ENCODE measurements at regions not wholly inside any gene's neighbourhood (a gene's known extent, or its start where the extent isn't known, plus 50 kb on each side); places are given as distances from the start of the nearest gene placed in this dataset.
"Not testable (repeated sequence)": the region's sequence is repeated elsewhere in the genome, so short reads cannot be mapped to it uniquely, and the experiment has no call there.

- no peaks in the 10 kb centered on the region for H3K36me3 ChIP-seq (ENCODE audit: control insufficient read depth, insufficient read depth, low read length)
- H3K9me3 ChIP-seq (ENCODE audit: control insufficient read depth, insufficient read depth, low read length): peaks cover 22% of the 10 kb centered on the region
- no peaks in the 10 kb centered on the region for H3K27me3 ChIP-seq (ENCODE audit: control insufficient read depth, insufficient read depth, low read length)
- H3K9ac ChIP-seq (ENCODE audit: low read depth, low read length): no peak overlapping the region
- H3K4me3 ChIP-seq (ENCODE audit: low read depth, low read length): no peak overlapping the region
- no peak overlapping the region for H3K27ac ChIP-seq (ENCODE audit: low read depth, low read length)
- no peaks in the 10 kb centered on the region for H3K4me1 ChIP-seq (ENCODE audit: control insufficient read depth, insufficient read depth, low read length)
These were observed 1386.5 kb downstream of the RPIA start for GRCh38 chr2:90077948-90078347.

GRCh38 chr2:90079374-90079773, 1387.9 kb downstream of the RPIA start:
- no peaks in the 10 kb centered on the region for H3K4me1 ChIP-seq (ENCODE audit: control insufficient read depth, insufficient read depth, low read length)
- peaks cover 18% of the 10 kb centered on the region for H3K9me3 ChIP-seq (ENCODE audit: control insufficient read depth, insufficient read depth, low read length)
- no peak overlapping the region for H3K9ac ChIP-seq (ENCODE audit: low read depth, low read length)
- no peaks in the 10 kb centered on the region for H3K27me3 ChIP-seq (ENCODE audit: control insufficient read depth, insufficient read depth, low read length)
- no peak overlapping the region for H3K4me3 ChIP-seq (ENCODE audit: low read depth, low read length)
- H3K27ac ChIP-seq (ENCODE audit: low read depth, low read length): no peak overlapping the region
- H3K36me3 ChIP-seq (ENCODE audit: control insufficient read depth, insufficient read depth, low read length): no peaks in the 10 kb centered on the region

- not testable (repeated sequence) for H3K27ac ChIP-seq (ENCODE audit: low read depth, low read length); H3K36me3 ChIP-seq (ENCODE audit: control insufficient read depth, insufficient read depth, low read length); H3K9me3 ChIP-seq (ENCODE audit: control insufficient read depth, insufficient read depth, low read length); H3K9ac ChIP-seq (ENCODE audit: low read depth, low read length); H3K27me3 ChIP-seq (ENCODE audit: control insufficient read depth, insufficient read depth, low read length); H3K4me3 ChIP-seq (ENCODE audit: low read depth, low read length); H3K4me1 ChIP-seq (ENCODE audit: control insufficient read depth, insufficient read depth, low read length)
These were observed 1396.3 kb downstream of the RPIA start for GRCh38 chr2:90087792-90088191.

GRCh38 chr2:90093571-90094270, 1402.2 kb downstream of the RPIA start:
- H3K4me1 ChIP-seq (ENCODE audit: control insufficient read depth, insufficient read depth, low read length); H3K9me3 ChIP-seq (ENCODE audit: control insufficient read depth, insufficient read depth, low read length); H3K27me3 ChIP-seq (ENCODE audit: control insufficient read depth, insufficient read depth, low read length); H3K9ac ChIP-seq (ENCODE audit: low read depth, low read length); H3K36me3 ChIP-seq (ENCODE audit: control insufficient read depth, insufficient read depth, low read length); H3K4me3 ChIP-seq (ENCODE audit: low read depth, low read length); H3K27ac ChIP-seq (ENCODE audit: low read depth, low read length): not testable (repeated sequence)

- not testable (repeated sequence) for H3K9ac ChIP-seq (ENCODE audit: low read depth, low read length); H3K9me3 ChIP-seq (ENCODE audit: control insufficient read depth, insufficient read depth, low read length); H3K4me3 ChIP-seq (ENCODE audit: low read depth, low read length); H3K36me3 ChIP-seq (ENCODE audit: control insufficient read depth, insufficient read depth, low read length); H3K27me3 ChIP-seq (ENCODE audit: control insufficient read depth, insufficient read depth, low read length); H3K27ac ChIP-seq (ENCODE audit: low read depth, low read length); H3K4me1 ChIP-seq (ENCODE audit: control insufficient read depth, insufficient read depth, low read length)
These were observed 1406.1 kb downstream of the RPIA start for GRCh38 chr2:90097617-90098016.

GRCh38 chr2:90105142-90105541, 1413.7 kb downstream of the RPIA start:
- H3K4me3 ChIP-seq (ENCODE audit: low read depth, low read length); H3K9me3 ChIP-seq (ENCODE audit: control insufficient read depth, insufficient read depth, low read length); H3K36me3 ChIP-seq (ENCODE audit: control insufficient read depth, insufficient read depth, low read length); H3K27ac ChIP-seq (ENCODE audit: low read depth, low read length); H3K27me3 ChIP-seq (ENCODE audit: control insufficient read depth, insufficient read depth, low read length); H3K9ac ChIP-seq (ENCODE audit: low read depth, low read length); H3K4me1 ChIP-seq (ENCODE audit: control insufficient read depth, insufficient read depth, low read length): not testable (repeated sequence)

GRCh38 chr2:90123409-90123808, 1431.9 kb downstream of the RPIA start:
- not testable (repeated sequence) for H3K9ac ChIP-seq (ENCODE audit: low read depth, low read length); H3K27me3 ChIP-seq (ENCODE audit: control insufficient read depth, insufficient read depth, low read length); H3K9me3 ChIP-seq (ENCODE audit: control insufficient read depth, insufficient read depth, low read length); H3K4me1 ChIP-seq (ENCODE audit: control insufficient read depth, insufficient read depth, low read length); H3K36me3 ChIP-seq (ENCODE audit: control insufficient read depth, insufficient read depth, low read length); H3K27ac ChIP-seq (ENCODE audit: low read depth, low read length); H3K4me3 ChIP-seq (ENCODE audit: low read depth, low read length)

- H3K36me3 ChIP-seq (ENCODE audit: control insufficient read depth, insufficient read depth, low read length); H3K9me3 ChIP-seq (ENCODE audit: control insufficient read depth, insufficient read depth, low read length); H3K9ac ChIP-seq (ENCODE audit: low read depth, low read length); H3K4me1 ChIP-seq (ENCODE audit: control insufficient read depth, insufficient read depth, low read length); H3K27ac ChIP-seq (ENCODE audit: low read depth, low read length); H3K27me3 ChIP-seq (ENCODE audit: control insufficient read depth, insufficient read depth, low read length); H3K4me3 ChIP-seq (ENCODE audit: low read depth, low read length): not testable (repeated sequence)
These were observed 1447.6 kb downstream of the RPIA start for GRCh38 chr2:90139046-90139445.

GRCh38 chr2:90141558-90141957, 1450.1 kb downstream of the RPIA start:
- H3K27ac ChIP-seq (ENCODE audit: low read depth, low read length); H3K9me3 ChIP-seq (ENCODE audit: control insufficient read depth, insufficient read depth, low read length); H3K9ac ChIP-seq (ENCODE audit: low read depth, low read length); H3K4me3 ChIP-seq (ENCODE audit: low read depth, low read length); H3K36me3 ChIP-seq (ENCODE audit: control insufficient read depth, insufficient read depth, low read length); H3K27me3 ChIP-seq (ENCODE audit: control insufficient read depth, insufficient read depth, low read length); H3K4me1 ChIP-seq (ENCODE audit: control insufficient read depth, insufficient read depth, low read length): not testable (repeated sequence)

- not testable (repeated sequence) for H3K4me1 ChIP-seq (ENCODE audit: control insufficient read depth, insufficient read depth, low read length); H3K9me3 ChIP-seq (ENCODE audit: control insufficient read depth, insufficient read depth, low read length); H3K27ac ChIP-seq (ENCODE audit: low read depth, low read length); H3K27me3 ChIP-seq (ENCODE audit: control insufficient read depth, insufficient read depth, low read length); H3K9ac ChIP-seq (ENCODE audit: low read depth, low read length); H3K36me3 ChIP-seq (ENCODE audit: control insufficient read depth, insufficient read depth, low read length); H3K4me3 ChIP-seq (ENCODE audit: low read depth, low read length)
These were observed 1460.3 kb downstream of the RPIA start for GRCh38 chr2:90151805-90152204.

- not testable (repeated sequence) for H3K9ac ChIP-seq (ENCODE audit: low read depth, low read length); H3K4me1 ChIP-seq (ENCODE audit: control insufficient read depth, insufficient read depth, low read length); H3K27ac ChIP-seq (ENCODE audit: low read depth, low read length); H3K9me3 ChIP-seq (ENCODE audit: control insufficient read depth, insufficient read depth, low read length); H3K27me3 ChIP-seq (ENCODE audit: control insufficient read depth, insufficient read depth, low read length); H3K36me3 ChIP-seq (ENCODE audit: control insufficient read depth, insufficient read depth, low read length); H3K4me3 ChIP-seq (ENCODE audit: low read depth, low read length)
These were observed 1479.5 kb downstream of the RPIA start for GRCh38 chr2:90170978-90171377.

GRCh38 chr2:90173081-90173480, 1481.6 kb downstream of the RPIA start:
- H3K9ac ChIP-seq (ENCODE audit: low read depth, low read length); H3K9me3 ChIP-seq (ENCODE audit: control insufficient read depth, insufficient read depth, low read length); H3K4me3 ChIP-seq (ENCODE audit: low read depth, low read length); H3K4me1 ChIP-seq (ENCODE audit: control insufficient read depth, insufficient read depth, low read length); H3K36me3 ChIP-seq (ENCODE audit: control insufficient read depth, insufficient read depth, low read length); H3K27me3 ChIP-seq (ENCODE audit: control insufficient read depth, insufficient read depth, low read length); H3K27ac ChIP-seq (ENCODE audit: low read depth, low read length): not testable (repeated sequence)

Data from HUES48 (cell line).